Endodermal cell (in vitro differentiated cells): ENCODE measurements at regions not wholly inside any gene's neighbourhood (a gene's known extent, or its start where the extent isn't known, plus 50 kb on each side); places are given as distances from the start of the nearest gene placed in this dataset.

Experiments
- DNase-seq: peaks from one replicate; pipeline ENCODE4 v3.0.0-alpha.2; 2017
- H3K27ac ChIP-seq: 2 replicates; pipeline ENCODE4 v1.5.1; 2013; ENCODE audit warnings: mild to moderate bottlenecking, low read depth, low read length, moderate library complexity
- H3K27me3 ChIP-seq: 2 replicates; pipeline ENCODE4 v1.6.1; 2013; ENCODE audit warnings: mild to moderate bottlenecking, low read length, moderate library complexity; ENCODE audit not compliant: insufficient read depth, control insufficient read depth, poor library complexity, severe bottlenecking
- H3K36me3 ChIP-seq: 2 replicates; pipeline ENCODE4 v1.7.0; 2013; ENCODE audit warnings: mild to moderate bottlenecking, low read length, moderate library complexity; ENCODE audit not compliant: control insufficient read depth, insufficient read depth
- H3K4me1 ChIP-seq: one replicate; pipeline ENCODE4 v1.7.0; 2013; ENCODE audit warnings: low read length; ENCODE audit not compliant: control insufficient read depth, insufficient read depth
- H3K4me3 ChIP-seq: 2 replicates; pipeline ENCODE4 v1.5.1; 2013; ENCODE audit warnings: mild to moderate bottlenecking, low read length, moderate library complexity
- H3K9ac ChIP-seq: 2 replicates; pipeline ENCODE4 v1.6.1; 2013; ENCODE audit warnings: mild to moderate bottlenecking, low read length, moderate library complexity; ENCODE audit not compliant: poor library complexity, severe bottlenecking; ENCODE audit errors: extremely low read depth
- H3K9me3 ChIP-seq: 2 replicates; pipeline ENCODE4 v1.6.1; 2013; ENCODE audit warnings: mild to moderate bottlenecking, low read length, moderate library complexity; ENCODE audit not compliant: control insufficient read depth
- H3K27ac Mint-ChIP-seq: 2 replicates; pipeline ENCODE4 v1.8.0; 2020; ENCODE audit warnings: mixed read lengths
- H3K27me3 Mint-ChIP-seq: 2 replicates; pipeline ENCODE4 v1.8.0; 2021; ENCODE audit warnings: mild to moderate bottlenecking, mixed read lengths; ENCODE audit not compliant: insufficient read depth
- H3K36me3 Mint-ChIP-seq: 2 replicates; pipeline ENCODE4 v1.8.0; 2020; ENCODE audit warnings: low read depth, mixed read lengths
- H3K4me1 Mint-ChIP-seq: 2 replicates; pipeline ENCODE4 v1.8.0; 2020; ENCODE audit warnings: mixed read lengths
- H3K4me3 Mint-ChIP-seq: 2 replicates; pipeline ENCODE4 v1.8.0; 2020; ENCODE audit warnings: mild to moderate bottlenecking, moderate library complexity, mixed read lengths
- H3K9me3 Mint-ChIP-seq: 2 replicates; pipeline ENCODE4 v1.8.0; 2020; ENCODE audit warnings: mild to moderate bottlenecking, mixed read lengths
- WGBS, 2 experiments: methylation state at CpG; one replicate each; pipeline versions ENCODE4 v1.1.5 to v1.1.7; 2013; ENCODE audit warnings: missing lambda C conversion rate in 2 of 2, mixed read lengths in 1 of 2; ENCODE audit not compliant: insufficient coverage in 1 of 2, insufficient read length in 1 of 2; 5-methylcytosine and 5-hydroxymethylcytosine counted together
- TF ChIP-seq, protein P1 (sequence below): fragments of 200-600 bp; sonication (generic); conservative IDR thresholded peaks from 2 replicates; pipeline ENCODE4 v1.5.0; 2021; ENCODE audit warnings: antibody characterized with exemption, mild to moderate bottlenecking

DNA sequence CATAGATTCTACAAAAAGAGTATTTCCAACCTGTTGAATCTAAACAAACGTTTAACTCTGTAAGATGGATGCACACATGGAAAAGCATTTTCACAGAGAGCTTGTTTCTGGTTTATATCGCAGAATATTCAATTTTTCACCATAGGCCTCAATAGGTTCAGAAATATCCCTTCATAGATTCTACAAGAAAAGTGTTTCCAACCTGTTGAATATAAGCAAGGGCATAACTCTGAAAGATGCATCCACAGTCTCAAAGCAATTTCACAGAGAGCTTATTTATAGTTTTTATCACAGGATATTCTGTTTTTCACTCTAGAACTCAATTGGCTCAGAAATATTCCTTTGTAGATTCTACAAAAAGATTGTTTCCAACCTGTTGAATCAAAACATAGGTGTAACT lies 1483.6 kb downstream of the UQCRFS1 start:
- TF ChIP-seq, protein P1, sequence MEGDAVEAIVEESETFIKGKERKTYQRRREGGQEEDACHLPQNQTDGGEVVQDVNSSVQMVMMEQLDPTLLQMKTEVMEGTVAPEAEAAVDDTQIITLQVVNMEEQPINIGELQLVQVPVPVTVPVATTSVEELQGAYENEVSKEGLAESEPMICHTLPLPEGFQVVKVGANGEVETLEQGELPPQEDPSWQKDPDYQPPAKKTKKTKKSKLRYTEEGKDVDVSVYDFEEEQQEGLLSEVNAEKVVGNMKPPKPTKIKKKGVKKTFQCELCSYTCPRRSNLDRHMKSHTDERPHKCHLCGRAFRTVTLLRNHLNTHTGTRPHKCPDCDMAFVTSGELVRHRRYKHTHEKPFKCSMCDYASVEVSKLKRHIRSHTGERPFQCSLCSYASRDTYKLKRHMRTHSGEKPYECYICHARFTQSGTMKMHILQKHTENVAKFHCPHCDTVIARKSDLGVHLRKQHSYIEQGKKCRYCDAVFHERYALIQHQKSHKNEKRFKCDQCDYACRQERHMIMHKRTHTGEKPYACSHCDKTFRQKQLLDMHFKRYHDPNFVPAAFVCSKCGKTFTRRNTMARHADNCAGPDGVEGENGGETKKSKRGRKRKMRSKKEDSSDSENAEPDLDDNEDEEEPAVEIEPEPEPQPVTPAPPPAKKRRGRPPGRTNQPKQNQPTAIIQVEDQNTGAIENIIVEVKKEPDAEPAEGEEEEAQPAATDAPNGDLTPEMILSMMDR = no peak
- Histone ChIP-seq H3K27me3 (no peaks in the 10 kb centered on the region), H3K4me1 (no peaks in the 10 kb centered on the region), H3K4me3 (no peak overlapping the region), H3K9ac (no peak overlapping the region), H3K27ac (no peak overlapping the region), H3K36me3 (no peaks in the 10 kb centered on the region), H3K9me3 (peaks cover 87% of the 10 kb centered on the region)
- 88 to 94% methylated on average over 2 of the region's 2 CpGs for WGBS, 2 experiments
- Mint-ChIP-seq H3K27ac (no peak overlapping the region), H3K27me3 (no peaks in the 10 kb centered on the region), H3K9me3 (peaks cover 52% of the 10 kb centered on the region), H3K36me3 (peaks cover 4% of the 10 kb centered on the region), H3K4me3 (no peak overlapping the region), H3K4me1 (no peaks in the 10 kb centered on the region)
- DNase-seq = no peak

DNA sequence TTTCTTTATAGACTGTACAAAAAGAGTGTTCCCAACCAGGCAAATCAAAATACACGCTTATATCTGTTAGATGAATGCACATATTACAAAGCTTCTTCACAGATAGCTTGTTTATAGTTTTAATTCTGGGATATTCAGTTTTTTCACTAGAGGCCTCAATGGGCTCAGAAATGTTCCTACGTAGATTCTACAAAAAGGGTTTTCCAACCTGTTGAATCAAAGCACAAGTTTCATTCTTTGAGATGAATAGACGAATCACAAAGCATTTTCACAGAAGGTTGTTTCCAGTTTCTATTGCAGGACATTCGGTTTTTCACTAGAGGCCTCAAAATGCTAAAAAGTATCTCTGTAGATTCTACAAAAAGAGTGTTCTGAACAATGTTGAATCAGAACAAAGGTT lies 1490.3 kb downstream of the UQCRFS1 start:
- Mint-ChIP-seq H3K27ac (no peak overlapping the region), H3K4me1 (no peaks in the 10 kb centered on the region), H3K36me3 (no peaks in the 10 kb centered on the region), H3K9me3 (peaks cover 97% of the 10 kb centered on the region), H3K27me3 (no peaks in the 10 kb centered on the region), H3K4me3 (no peak overlapping the region)
- no peaks in the 10 kb centered on the region for H3K36me3 ChIP-seq
- H3K4me3 ChIP-seq = no peak overlapping the region
- peaks cover 91% of the 10 kb centered on the region for H3K9me3 ChIP-seq
- no peaks in the 10 kb centered on the region for H3K4me1 ChIP-seq
- H3K9ac ChIP-seq = no peak overlapping the region
- H3K27me3 ChIP-seq = no peaks in the 10 kb centered on the region
- no peak for DNase-seq
- 70 to 87% methylated on average over 2 to 4 of the region's 4 CpGs for WGBS, 2 experiments
- TF ChIP-seq, protein P1 = no peak
- H3K27ac ChIP-seq = no peak overlapping the region

DNA sequence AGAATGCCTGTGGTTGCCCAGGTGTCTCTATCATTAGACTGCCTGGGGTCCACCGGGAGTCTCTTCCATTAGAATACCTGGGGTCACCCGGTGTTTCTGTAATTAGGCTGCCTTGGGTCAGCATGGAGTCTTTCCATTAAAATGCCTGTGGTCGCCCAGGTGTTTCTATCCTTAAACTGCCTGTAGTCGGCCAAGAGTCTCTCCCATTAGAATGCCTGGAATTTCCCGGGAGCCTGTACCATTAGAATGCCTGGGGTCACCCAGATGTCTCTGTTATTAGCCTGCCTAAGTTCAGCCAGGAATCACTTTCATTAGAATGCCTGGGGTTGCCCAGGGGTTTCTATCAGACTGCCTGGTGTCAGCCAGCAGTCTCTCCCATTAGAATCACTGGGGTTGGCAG lies 1492.8 kb downstream of the UQCRFS1 start:
- no peaks in the 10 kb centered on the region for H3K4me1 ChIP-seq
- H3K27me3 ChIP-seq = no peaks in the 10 kb centered on the region
- no peak overlapping the region for H3K27ac Mint-ChIP-seq
- 85 to 98% methylated on average over 4 to 5 of the region's 5 CpGs for WGBS, 2 experiments
- H3K9ac ChIP-seq = no peak overlapping the region
- no peak overlapping the region for H3K4me3 Mint-ChIP-seq
- H3K36me3 ChIP-seq = no peaks in the 10 kb centered on the region
- H3K4me3 ChIP-seq = no peak overlapping the region
- no peak for DNase-seq
- no peaks in the 10 kb centered on the region for H3K4me1 Mint-ChIP-seq
- no peaks in the 10 kb centered on the region for H3K27me3 Mint-ChIP-seq
- no peaks in the 10 kb centered on the region for H3K36me3 Mint-ChIP-seq
- peaks cover 99% of the 10 kb centered on the region for H3K9me3 Mint-ChIP-seq
- TF ChIP-seq, protein P1 = no peak
- H3K9me3 ChIP-seq = peaks cover 90% of the 10 kb centered on the region
- no peak overlapping the region for H3K27ac ChIP-seq
